Spleen (tissue), 7 donors: ENCODE measurements at regions not wholly inside any gene's neighbourhood (a gene's known extent, or its start where the extent isn't known, plus 50 kb on each side); places are given as distances from the start of the nearest gene placed in this dataset.

ENCODE experiments used
- POLR2AphosphoS5 ChIP-seq, 3 donors: sonication (generic); formaldehyde crosslinking; IDR thresholded peaks; one replicate each; pipeline ENCODE4 v1.5.1; 2017; ENCODE audit warnings: antibody characterized with exemption in 3 of 3
- TF ChIP-seq, protein P1 (sequence below), 11 experiments: fragments of 200-600 bp in 7 of 11; fragments of 450-650 bp in 4 of 11; sonication (generic) in 4 of 11; IDR thresholded peaks in 8 of 11; conservative IDR thresholded peaks in 3 of 11; 1 replicate in 7 of 11; 2 replicates in 4 of 11; pipeline versions ENCODE4 v1.4.0 to v1.8.0; 2016 to 2021; ENCODE audit warnings: antibody characterized with exemption in 11 of 11, inconsistent platforms in 4 of 11, mild to moderate bottlenecking in 1 of 11
- donor health status: DM: no; HTN: no; CAD: no; lungs with moderate emphysema.
- donor health status: DM: no; HTN: no; CAD: no.
- donor health status: DM: no; HTN: no; CAD: no.

- TF ChIP-seq, protein P1, sequence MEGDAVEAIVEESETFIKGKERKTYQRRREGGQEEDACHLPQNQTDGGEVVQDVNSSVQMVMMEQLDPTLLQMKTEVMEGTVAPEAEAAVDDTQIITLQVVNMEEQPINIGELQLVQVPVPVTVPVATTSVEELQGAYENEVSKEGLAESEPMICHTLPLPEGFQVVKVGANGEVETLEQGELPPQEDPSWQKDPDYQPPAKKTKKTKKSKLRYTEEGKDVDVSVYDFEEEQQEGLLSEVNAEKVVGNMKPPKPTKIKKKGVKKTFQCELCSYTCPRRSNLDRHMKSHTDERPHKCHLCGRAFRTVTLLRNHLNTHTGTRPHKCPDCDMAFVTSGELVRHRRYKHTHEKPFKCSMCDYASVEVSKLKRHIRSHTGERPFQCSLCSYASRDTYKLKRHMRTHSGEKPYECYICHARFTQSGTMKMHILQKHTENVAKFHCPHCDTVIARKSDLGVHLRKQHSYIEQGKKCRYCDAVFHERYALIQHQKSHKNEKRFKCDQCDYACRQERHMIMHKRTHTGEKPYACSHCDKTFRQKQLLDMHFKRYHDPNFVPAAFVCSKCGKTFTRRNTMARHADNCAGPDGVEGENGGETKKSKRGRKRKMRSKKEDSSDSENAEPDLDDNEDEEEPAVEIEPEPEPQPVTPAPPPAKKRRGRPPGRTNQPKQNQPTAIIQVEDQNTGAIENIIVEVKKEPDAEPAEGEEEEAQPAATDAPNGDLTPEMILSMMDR (IDR thresholded peaks at IDR 0.05 in 8 of 11, conservative IDR thresholded peaks at IDR 0.05 in 3 of 11) = no peak
- no peak for TF ChIP-seq POLR2AphosphoS5 (IDR thresholded peaks at IDR 0.05)
Measured at GRCh38 chr7:24462984-24463383, 110.3 kb upstream of the PALS2 start.
